Spleen (tissue), 7 donors: ENCODE measurements at regions not wholly inside any gene's neighbourhood (a gene's known extent, or its start where the extent isn't known, plus 50 kb on each side); places are given as distances from the start of the nearest gene placed in this dataset.

Experiments
- CTCF ChIP-seq, 11 experiments: fragments of 200-600 bp in 7 of 11; fragments of 450-650 bp in 4 of 11; sonication (generic) in 4 of 11; IDR thresholded peaks in 8 of 11; conservative IDR thresholded peaks in 3 of 11; 1 replicate in 7 of 11; 2 replicates in 4 of 11; pipeline versions ENCODE4 v1.4.0 to v1.8.0; 2016 to 2021; ENCODE audit warnings: antibody characterized with exemption in 11 of 11, inconsistent platforms in 4 of 11, mild to moderate bottlenecking in 1 of 11
- POLR2A ChIP-seq, 3 donors: fragments of 450-650 bp; IDR thresholded peaks; one replicate each; pipeline ENCODE4 v1.5.1; 2017; ENCODE audit warnings: antibody characterized with exemption in 3 of 3, mild to moderate bottlenecking in 1 of 3
- donor health status: DM: no; HTN: no; CAD: no; lungs with moderate emphysema.
- donor health status: DM: no; HTN: no; CAD: no.
- donor health status: DM: no; HTN: no; CAD: no.

GRCh38 chr20:16119909-16120308, 453.3 kb downstream of the KIF16B start:
- no peak for TF ChIP-seq POLR2A (IDR thresholded peaks at IDR 0.05)
- TF ChIP-seq CTCF (IDR thresholded peaks at IDR 0.05 in 8 of 11, conservative IDR thresholded peaks at IDR 0.05 in 3 of 11): no peak
